NCI-H2227 treated with DMSO at 0.1 percent for 48 hours (cell line): ENCODE measurements at regions not wholly inside any gene's neighbourhood (a gene's known extent, or its start where the extent isn't known, plus 50 kb on each side); places are given as distances from the start of the nearest gene placed in this dataset.

Experiments used
- DNase-seq: peaks from one replicate; lab custom pipeline; 2025; lab: John Stamatoyannopoulos, UW

DNA sequence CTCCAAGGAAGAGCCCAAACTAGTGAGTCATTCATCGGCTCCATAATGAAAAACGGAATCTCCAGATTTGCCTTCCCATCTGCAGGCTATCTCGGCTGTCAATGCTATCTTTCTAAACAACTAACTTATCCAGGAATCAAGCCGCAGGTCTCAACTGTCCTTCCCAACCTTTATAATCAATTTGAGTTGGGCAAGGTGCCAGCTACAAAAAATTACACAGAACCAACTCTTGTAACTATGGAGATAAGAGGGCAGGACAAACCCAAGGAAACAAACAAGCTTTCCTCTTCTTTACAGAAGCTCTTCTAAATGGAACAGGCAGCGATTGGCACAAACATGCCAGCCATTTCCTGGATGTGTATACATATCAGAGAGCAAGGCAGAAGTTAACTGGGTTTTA is 61.2 kb upstream of the RAI2 start:
- DNase-seq = peak; percentile 34

- DNase-seq = no peak
Measured at GRCh38 chrX:17919896-17920446, 58.9 kb upstream of the RAI2 start.

GRCh38 chrX:17917945-17918577 is 57.0 kb upstream of the RAI2 start:
- no peak for DNase-seq

DNA sequence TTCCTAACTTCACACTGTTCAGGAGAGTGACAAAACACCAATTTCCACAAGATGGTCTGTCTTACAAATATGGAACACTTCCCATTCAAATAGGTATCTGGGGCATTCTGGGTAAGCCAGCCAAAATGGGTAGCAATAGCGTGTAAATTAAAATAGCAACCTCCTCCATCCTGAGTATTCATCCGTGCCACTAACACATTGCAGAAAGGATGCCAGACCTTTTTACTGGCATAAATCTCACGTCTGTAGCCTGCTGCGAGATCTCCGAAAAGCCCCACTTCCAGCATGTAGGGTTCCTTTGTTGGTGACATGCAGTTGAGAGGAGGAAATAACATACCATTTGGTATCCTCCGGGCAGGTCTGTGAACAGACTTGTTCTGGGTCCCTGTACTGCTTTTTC is 52.7 kb upstream of the RAI2 start:
- no peak for DNase-seq
